Ishikawa (cell line): ENCODE measurements at regions not wholly inside any gene's neighbourhood (a gene's known extent, or its start where the extent isn't known, plus 50 kb on each side); places are given as distances from the start of the nearest gene placed in this dataset.

Experiments used
- CEBPB ChIP-seq: IDR thresholded peaks from 2 replicates; pipeline ENCODE4 v1.6.1; 2012
- CREB1 ChIP-seq: IDR thresholded peaks from 2 replicates; pipeline ENCODE4 v1.6.1; 2012; ENCODE audit warnings: low read depth
- EGR1 ChIP-seq: IDR thresholded peaks from 2 replicates; pipeline ENCODE4 v1.6.1; 2012
- EP300 ChIP-seq: IDR thresholded peaks from 2 replicates; pipeline ENCODE4 v1.6.1; 2012; ENCODE audit warnings: borderline replicate concordance
- FOXM1 ChIP-seq: IDR thresholded peaks from 2 replicates; pipeline ENCODE4 v1.6.1; 2012; ENCODE audit warnings: low read depth, borderline replicate concordance
- NFIC ChIP-seq: IDR thresholded peaks from 2 replicates; pipeline ENCODE4 v1.6.1; 2012
- RAD21 ChIP-seq: IDR thresholded peaks from 2 replicates; pipeline ENCODE4 v1.6.1; 2012; ENCODE audit warnings: low read depth
- REST ChIP-seq: IDR thresholded peaks from 2 replicates; pipeline ENCODE4 v1.6.1; 2012; ENCODE audit warnings: low read depth, mild to moderate bottlenecking
- TEAD4 ChIP-seq: IDR thresholded peaks from 2 replicates; pipeline ENCODE4 v1.6.1; 2012
- YY1 ChIP-seq: IDR thresholded peaks from 2 replicates; pipeline ENCODE4 v1.6.1; 2012; ENCODE audit warnings: low read depth
- TF ChIP-seq, protein P1 (sequence below): IDR thresholded peaks from 2 replicates; pipeline ENCODE4 v1.6.1; 2012
- TF ChIP-seq, protein P2 (sequence below): IDR thresholded peaks from 2 replicates; pipeline ENCODE4 v1.6.1; 2012

- TF ChIP-seq EGR1: no peak
- TF ChIP-seq RAD21: no peak
- no peak for TF ChIP-seq CEBPB
- TF ChIP-seq FOXM1: no peak
- TF ChIP-seq EP300: no peak
- TF ChIP-seq YY1: no peak
- TF ChIP-seq, protein P1, sequence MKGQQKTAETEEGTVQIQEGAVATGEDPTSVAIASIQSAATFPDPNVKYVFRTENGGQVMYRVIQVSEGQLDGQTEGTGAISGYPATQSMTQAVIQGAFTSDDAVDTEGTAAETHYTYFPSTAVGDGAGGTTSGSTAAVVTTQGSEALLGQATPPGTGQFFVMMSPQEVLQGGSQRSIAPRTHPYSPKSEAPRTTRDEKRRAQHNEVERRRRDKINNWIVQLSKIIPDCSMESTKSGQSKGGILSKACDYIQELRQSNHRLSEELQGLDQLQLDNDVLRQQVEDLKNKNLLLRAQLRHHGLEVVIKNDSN: no peak
- TF ChIP-seq CREB1: no peak
- TF ChIP-seq, protein P2, sequence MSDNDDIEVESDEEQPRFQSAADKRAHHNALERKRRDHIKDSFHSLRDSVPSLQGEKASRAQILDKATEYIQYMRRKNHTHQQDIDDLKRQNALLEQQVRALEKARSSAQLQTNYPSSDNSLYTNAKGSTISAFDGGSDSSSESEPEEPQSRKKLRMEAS: no peak
- TF ChIP-seq REST: no peak
- no peak for TF ChIP-seq TEAD4
- no peak for TF ChIP-seq NFIC
Observed at GRCh38 chr3:159749406-159749805, 239.2 kb upstream of the IL12A start.
